ENCODE measurements at regions not wholly inside any gene's neighbourhood (a gene's known extent, or its start where the extent isn't known, plus 50 kb on each side); places are given as distances from the start of the nearest gene placed in this dataset.

DNA sequence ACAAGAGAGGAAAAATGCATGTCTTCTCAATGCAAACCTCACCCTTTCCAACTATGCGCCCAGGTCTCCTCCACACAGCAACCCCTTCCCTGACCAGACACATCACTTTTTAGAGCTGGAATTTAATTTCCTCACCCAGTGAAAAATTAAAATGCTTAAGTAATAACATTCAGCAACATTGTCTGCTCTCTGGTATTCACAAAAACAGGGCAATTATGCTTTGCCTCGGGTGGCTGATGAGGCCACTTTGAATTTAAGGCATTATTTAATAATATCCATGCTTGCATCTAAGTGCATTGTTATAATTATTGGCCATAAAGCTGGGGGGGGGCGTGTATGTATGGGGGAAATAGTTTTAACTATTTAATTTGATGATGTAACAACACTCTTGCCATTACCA, 777.8 kb upstream of the NRSN1 start:
- TF ChIP-seq EZH2 (IDR thresholded peaks at IDR 0.05), result no peak
- no peak for TF ChIP-seq POLR2AphosphoS5 (IDR thresholded peaks at IDR 0.05; ENCODE audit: borderline replicate concordance, low read depth, low read length)
- TF ChIP-seq FOXP2 (optimal IDR thresholded peaks at IDR 0.05; ENCODE audit: control extremely low read depth, extremely low read length, insufficient read depth), result no peak
